ENCODE measurements at regions not wholly inside any gene's neighbourhood (a gene's known extent, or its start where the extent isn't known, plus 50 kb on each side); places are given as distances from the start of the nearest gene placed in this dataset.

GRCh38 chr3:159727506-159727905 is 261.1 kb upstream of the IL12A start:
- DNase-seq (ENCODE audit: low read depth) = no peak
- TF ChIP-seq, protein P1, sequence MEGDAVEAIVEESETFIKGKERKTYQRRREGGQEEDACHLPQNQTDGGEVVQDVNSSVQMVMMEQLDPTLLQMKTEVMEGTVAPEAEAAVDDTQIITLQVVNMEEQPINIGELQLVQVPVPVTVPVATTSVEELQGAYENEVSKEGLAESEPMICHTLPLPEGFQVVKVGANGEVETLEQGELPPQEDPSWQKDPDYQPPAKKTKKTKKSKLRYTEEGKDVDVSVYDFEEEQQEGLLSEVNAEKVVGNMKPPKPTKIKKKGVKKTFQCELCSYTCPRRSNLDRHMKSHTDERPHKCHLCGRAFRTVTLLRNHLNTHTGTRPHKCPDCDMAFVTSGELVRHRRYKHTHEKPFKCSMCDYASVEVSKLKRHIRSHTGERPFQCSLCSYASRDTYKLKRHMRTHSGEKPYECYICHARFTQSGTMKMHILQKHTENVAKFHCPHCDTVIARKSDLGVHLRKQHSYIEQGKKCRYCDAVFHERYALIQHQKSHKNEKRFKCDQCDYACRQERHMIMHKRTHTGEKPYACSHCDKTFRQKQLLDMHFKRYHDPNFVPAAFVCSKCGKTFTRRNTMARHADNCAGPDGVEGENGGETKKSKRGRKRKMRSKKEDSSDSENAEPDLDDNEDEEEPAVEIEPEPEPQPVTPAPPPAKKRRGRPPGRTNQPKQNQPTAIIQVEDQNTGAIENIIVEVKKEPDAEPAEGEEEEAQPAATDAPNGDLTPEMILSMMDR (conservative IDR thresholded peaks at IDR 0.05; ENCODE audit: low read depth, low read length) = no peak
- no peak overlapping the region for H3K4me3 ChIP-seq (ENCODE audit: low read length)

DNA sequence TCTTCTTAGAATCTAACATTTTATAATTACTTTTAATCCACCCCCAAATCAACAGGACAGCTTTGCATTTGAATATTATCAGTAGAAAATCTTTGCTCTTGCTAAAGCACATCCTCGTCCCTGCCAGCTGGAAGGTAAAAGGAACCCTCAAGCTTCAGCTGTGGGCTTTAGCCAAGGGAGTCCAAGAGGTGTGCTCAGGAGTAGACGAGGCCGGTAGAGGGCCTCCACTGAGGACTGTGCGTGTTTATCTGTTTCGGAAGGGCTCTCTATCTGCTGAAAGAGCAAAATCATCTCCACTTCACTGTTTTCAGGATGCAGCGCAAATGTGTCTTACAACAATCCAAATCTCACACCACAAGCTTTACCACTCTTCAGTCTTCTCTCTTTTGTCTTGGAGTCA is 257.4 kb upstream of the IL12A start:
- H3K4me3 ChIP-seq (ENCODE audit: low read length) = no peak overlapping the region
- no peak for DNase-seq (ENCODE audit: low read depth)
- TF ChIP-seq, protein P1 (conservative IDR thresholded peaks at IDR 0.05; ENCODE audit: low read depth, low read length) = no peak

GRCh38 chr3:159732172-159733111 is 256.2 kb upstream of the IL12A start:
- TF ChIP-seq, protein P1 (conservative IDR thresholded peaks at IDR 0.05; ENCODE audit: low read depth, low read length) = peak; percentile 18
- peak; percentile 60 for DNase-seq (ENCODE audit: low read depth)
- H3K4me3 ChIP-seq (ENCODE audit: low read length) = peak overlapping the region; percentile 49

- DNase-seq (ENCODE audit: low read depth) = peak; percentile 77
- H3K4me3 ChIP-seq (ENCODE audit: low read length) = peak overlapping the region; percentile 49
Measured at GRCh38 chr3:159733194-159733860, 255.3 kb upstream of the IL12A start.

DNA sequence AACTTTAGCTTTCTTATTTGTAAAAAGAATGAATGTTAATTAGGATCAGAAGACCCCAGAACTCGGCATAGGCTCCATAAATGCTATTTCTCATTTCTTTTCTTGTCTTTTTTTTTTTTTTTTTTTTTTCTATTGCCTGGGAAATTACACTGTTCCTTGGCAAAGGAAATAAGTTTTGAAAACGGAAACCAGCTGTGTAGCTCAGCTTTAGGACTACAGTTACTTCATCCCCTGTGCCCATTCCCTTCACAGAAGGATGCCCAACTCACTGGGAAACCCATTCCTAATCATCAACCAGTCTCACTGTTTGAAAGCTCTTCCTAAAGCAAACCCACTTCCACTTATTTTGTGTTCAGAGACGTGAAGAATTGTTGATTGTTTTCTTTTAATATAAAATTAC is 254.0 kb upstream of the IL12A start:
- TF ChIP-seq, protein P1 (conservative IDR thresholded peaks at IDR 0.05; ENCODE audit: low read depth, low read length) = no peak
- no peak for DNase-seq (ENCODE audit: low read depth)
- no peak overlapping the region for H3K4me3 ChIP-seq (ENCODE audit: low read length)

More at GRCh38 chr3:159733194-159733860, 255.3 kb upstream of the IL12A start:
- TF ChIP-seq, protein P1 (conservative IDR thresholded peaks at IDR 0.05; ENCODE audit: low read depth, low read length) = no peak

DNA sequence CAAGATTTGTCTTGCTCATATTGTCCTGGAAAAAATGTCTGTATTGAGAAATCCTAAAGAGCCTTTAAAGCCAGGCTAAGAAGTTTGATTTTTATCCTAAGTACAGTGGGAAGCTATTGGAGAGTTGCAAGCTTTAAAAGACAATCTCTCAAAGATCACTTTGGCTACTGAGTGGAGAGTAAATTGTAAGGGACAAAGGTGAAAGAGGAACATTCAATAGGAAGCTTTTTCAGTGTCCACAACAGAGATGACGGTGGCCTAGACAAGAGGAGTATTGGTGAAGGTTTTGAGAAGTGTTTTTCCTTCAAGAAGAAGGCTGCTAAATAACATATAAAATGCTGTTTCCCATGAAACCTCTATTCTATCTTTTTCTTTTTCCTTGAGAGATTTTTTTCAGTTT is 249.5 kb upstream of the IL12A start:
- no peak overlapping the region for H3K4me3 ChIP-seq (ENCODE audit: low read length)
- no peak for DNase-seq (ENCODE audit: low read depth)
- TF ChIP-seq, protein P1 (conservative IDR thresholded peaks at IDR 0.05; ENCODE audit: low read depth, low read length) = no peak
